Thyroid gland (tissue), 4 donors: ENCODE measurements at regions not wholly inside any gene's neighbourhood (a gene's known extent, or its start where the extent isn't known, plus 50 kb on each side); places are given as distances from the start of the nearest gene placed in this dataset.

ENCODE experiments used
- DNase-seq, 2 donors: peaks; one replicate each; pipeline ENCODE4 v3.0.0-alpha.2; 2019
- H3K27ac ChIP-seq, 3 donors: fragments of 200-600 bp; sonication (generic); 1 replicate in 2 of 3; 2 replicates in 1 of 3; pipeline ENCODE4 v1.5.1; 2016 to 2019; ENCODE audit warnings: mild to moderate bottlenecking in 1 of 3, moderate library complexity in 1 of 3
- H3K27me3 ChIP-seq: fragments of 200-600 bp; sonication (generic); one replicate; pipeline ENCODE4 v1.5.1; 2019
- H3K36me3 ChIP-seq, 2 donors: fragments of 200-600 bp; sonication (generic); one replicate each; pipeline ENCODE4 v1.5.1; 2016 to 2019
- H3K4me1 ChIP-seq, 2 donors: fragments of 200-600 bp; sonication (generic); one replicate each; pipeline ENCODE4 v1.5.1; 2017 to 2019
- H3K4me3 ChIP-seq, 3 donors: fragments of 200-600 bp; sonication (generic); replicated peaks in 1 of 3; 1 replicate in 2 of 3; 2 replicates in 1 of 3; pipeline ENCODE4 v1.5.1; 2016; ENCODE audit warnings: mild to moderate bottlenecking in 1 of 3
- H3K9me3 ChIP-seq: fragments of 200-600 bp; sonication (generic); one replicate; pipeline ENCODE4 v1.5.1; 2017
- CTCF ChIP-seq, 6 experiments: fragments of 200-600 bp in 3 of 6; fragments of 450-650 bp in 3 of 6; sonication (generic) in 3 of 6; IDR thresholded peaks; one replicate each; pipeline ENCODE4 v1.5.1; 2016 to 2019; ENCODE audit warnings: antibody characterized with exemption in 6 of 6, mild to moderate bottlenecking in 2 of 6, inconsistent platforms in 1 of 6, moderate library complexity in 1 of 6
- POLR2A ChIP-seq, 2 donors: fragments of 450-650 bp; IDR thresholded peaks; one replicate each; pipeline ENCODE4 v1.6.1; 2017; ENCODE audit warnings: antibody characterized with exemption in 2 of 2, mild to moderate bottlenecking in 2 of 2, moderate library complexity in 1 of 2
- WGBS, 2 donors: methylation state at CpG; one replicate each; pipeline ENCODE4 v1.1.5; 2017; 5-methylcytosine and 5-hydroxymethylcytosine counted together
- intact Hi-C: fragments of 100-400 bp; cut with DNase I; formaldehyde crosslinking; loops from one replicate; pipeline ENCODE4 v1.15.1; 2023

GRCh38 chr13:93147946-93148345, 78.7 kb upstream of the GPC6 start:
- Histone ChIP-seq H3K4me1 (no peaks in the 10 kb centered on the region), H3K9me3 (no peaks in the 10 kb centered on the region), H3K27me3 (no peaks in the 10 kb centered on the region), H3K27ac (no peak overlapping the region), H3K4me3 (no peak overlapping the region), H3K36me3 (no peaks in the 10 kb centered on the region)
- DNase-seq, result no peak
- intact Hi-C loops, result no loop called here
- 91 to 97% methylated on average over 5 of the region's 5 CpGs for WGBS, 2 donors
- TF ChIP-seq POLR2A (IDR thresholded peaks at IDR 0.05) (no peak), CTCF (IDR thresholded peaks at IDR 0.05) (no peak)

DNA sequence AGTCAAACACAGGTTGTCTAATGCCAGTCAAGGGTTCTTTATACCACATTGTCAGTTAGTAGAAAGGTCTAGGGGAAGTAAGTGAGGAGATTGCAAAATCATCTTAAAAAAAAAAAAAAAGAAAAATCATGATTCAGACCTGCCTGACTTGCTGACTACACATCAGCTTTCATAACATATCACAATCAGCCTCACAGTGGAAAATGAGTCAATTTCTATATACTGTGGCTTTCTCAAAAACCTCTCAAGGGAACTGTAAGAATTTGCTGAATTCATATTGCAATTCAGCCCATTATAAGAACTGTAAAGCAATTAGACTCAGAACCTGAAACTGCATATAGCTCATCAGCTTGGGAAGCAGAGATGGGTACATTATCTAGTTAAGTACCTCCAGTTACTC, 75.3 kb upstream of the GPC6 start:
- TF ChIP-seq POLR2A (IDR thresholded peaks at IDR 0.05), result no peak
- no peak for TF ChIP-seq CTCF (IDR thresholded peaks at IDR 0.05)
- Histone ChIP-seq H3K27ac (no peak overlapping the region), H3K4me1 (no peaks in the 10 kb centered on the region), H3K4me3 (no peak overlapping the region), H3K27me3 (no peaks in the 10 kb centered on the region), H3K36me3 (no peaks in the 10 kb centered on the region), H3K9me3 (no peaks in the 10 kb centered on the region)
- no peak for DNase-seq
- intact Hi-C loops, result no loop called here

- Histone ChIP-seq H3K36me3 (no peaks in the 10 kb centered on the region), H3K27ac (no peak overlapping the region), H3K4me1 (no peaks in the 10 kb centered on the region), H3K4me3 (no peak overlapping the region), H3K9me3 (no peaks in the 10 kb centered on the region), H3K27me3 (no peaks in the 10 kb centered on the region)
- intact Hi-C loops, result no loop called here
- no peak for TF ChIP-seq POLR2A (IDR thresholded peaks at IDR 0.05)
- no peak for TF ChIP-seq CTCF (IDR thresholded peaks at IDR 0.05)
- DNase-seq, result no peak
These were observed 68.0 kb upstream of the GPC6 start for GRCh38 chr13:93158565-93158964.

GRCh38 chr13:93169980-93170379, 56.6 kb upstream of the GPC6 start:
- H3K27ac ChIP-seq, result no peak overlapping the region
- intact Hi-C loops, result no loop called here
- no peaks in the 10 kb centered on the region for H3K4me1 ChIP-seq
- no peaks in the 10 kb centered on the region for H3K36me3 ChIP-seq
- no peaks in the 10 kb centered on the region for H3K27me3 ChIP-seq
- no peaks in the 10 kb centered on the region for H3K9me3 ChIP-seq
- TF ChIP-seq CTCF (IDR thresholded peaks at IDR 0.05) (no peak), POLR2A (IDR thresholded peaks at IDR 0.05) (no peak)
- H3K4me3 ChIP-seq, result no peak overlapping the region
- DNase-seq, result no peak

- Histone ChIP-seq H3K27me3 (no peaks in the 10 kb centered on the region), H3K27ac (no peak overlapping the region), H3K9me3 (no peaks in the 10 kb centered on the region), H3K4me1 (no peaks in the 10 kb centered on the region), H3K36me3 (no peaks in the 10 kb centered on the region), H3K4me3 (no peak overlapping the region)
- TF ChIP-seq POLR2A (IDR thresholded peaks at IDR 0.05) (no peak), CTCF (IDR thresholded peaks at IDR 0.05) (no peak)
- WGBS, 2 donors, result 66 to 71% methylated on average over 1 of the region's 1 CpG
- intact Hi-C loops, result no loop called here
- DNase-seq, result no peak
These were observed 54.5 kb upstream of the GPC6 start for GRCh38 chr13:93172109-93172508.
